BJ (cell line): ENCODE measurements at regions not wholly inside any gene's neighbourhood (a gene's known extent, or its start where the extent isn't known, plus 50 kb on each side); places are given as distances from the start of the nearest gene placed in this dataset.
"Not testable (repeated sequence)": the region's sequence is repeated elsewhere in the genome, so short reads cannot be mapped to it uniquely, and the experiment has no call there.

Experiments used
- CTCF ChIA-PET: fragments of 350-600 bp; formaldehyde crosslinking; extraction: SDS; loops from one replicate; lab custom pipeline; 2021; ENCODE audit warnings: antibody characterized with exemption, inconsistent platforms; lab: Yijun Ruan, JAX
- POLR2A ChIA-PET: fragments of 300-600 bp; sonication (Branson Sonifier 250); formaldehyde crosslinking; extraction: SDS; loops from one replicate; lab custom pipeline; 2021; ENCODE audit warnings: antibody characterized with exemption; lab: Charles Lee
- DNase-seq: peaks from one replicate; pipeline ENCODE4 v3.0.0-alpha.2; 2011; ENCODE audit warnings: low read depth
- H3K27me3 ChIP-seq: 2 replicates; pipeline ENCODE4 v1.6.0; 2011; ENCODE audit warnings: low read length; ENCODE audit not compliant: control insufficient read depth, insufficient read depth
- H3K36me3 ChIP-seq: 2 replicates; pipeline ENCODE4 v1.5.1; 2011; ENCODE audit warnings: low read length; ENCODE audit not compliant: control insufficient read depth, insufficient read depth
- H3K4me3 ChIP-seq: 2 replicates; pipeline ENCODE4 v1.5.1; 2011; ENCODE audit warnings: low read depth, mild to moderate bottlenecking, control low read depth, low read length
- CTCF ChIP-seq: IDR thresholded peaks from 2 replicates; pipeline ENCODE4 v1.5.1; 2011; ENCODE audit warnings: low read depth, mild to moderate bottlenecking, control low read depth, inconsistent platforms, low read length, moderate library complexity; ENCODE audit not compliant: insufficient read depth

GRCh38 chr2:89763581-89764485 lies 1072.4 kb downstream of the RPIA start:
- ChIA-PET POLR2A (no interaction called here), CTCF (no interaction called here)
- no peak for DNase-seq
- Histone ChIP-seq H3K4me3 (no peak overlapping the region), H3K36me3 (no peaks in the 10 kb centered on the region), H3K27me3 (no peaks in the 10 kb centered on the region)
- no peak for TF ChIP-seq CTCF

- H3K4me3 ChIP-seq, CTCF ChIA-PET, H3K36me3 ChIP-seq, POLR2A ChIA-PET, H3K27me3 ChIP-seq, DNase-seq: not testable (repeated sequence)
Measured at GRCh38 chr2:89764571-89765360, 1073.3 kb downstream of the RPIA start.

GRCh38 chr2:89765361-89765718 lies 1073.9 kb downstream of the RPIA start:
- CTCF ChIA-PET, H3K36me3 ChIP-seq, DNase-seq, H3K27me3 ChIP-seq, H3K4me3 ChIP-seq, POLR2A ChIA-PET: not testable (repeated sequence)

GRCh38 chr2:89766141-89766990 lies 1074.9 kb downstream of the RPIA start:
- H3K36me3 ChIP-seq, CTCF ChIA-PET, H3K4me3 ChIP-seq, DNase-seq, H3K27me3 ChIP-seq, POLR2A ChIA-PET: not testable (repeated sequence)

GRCh38 chr2:89767058-89767457 lies 1075.6 kb downstream of the RPIA start:
- POLR2A ChIA-PET, H3K27me3 ChIP-seq, H3K4me3 ChIP-seq, CTCF ChIA-PET, H3K36me3 ChIP-seq, DNase-seq: not testable (repeated sequence)

GRCh38 chr2:89767572-89768435 lies 1076.3 kb downstream of the RPIA start:
- H3K27me3 ChIP-seq, result no peaks in the 10 kb centered on the region
- TF ChIP-seq CTCF, result no peak
- DNase-seq, result no peak
- H3K4me3 ChIP-seq, result no peak overlapping the region
- H3K36me3 ChIP-seq, result no peaks in the 10 kb centered on the region
- ChIA-PET POLR2A (no interaction called here), CTCF (no interaction called here)
